ENCODE measurements at regions not wholly inside any gene's neighbourhood (a gene's known extent, or its start where the extent isn't known, plus 50 kb on each side); places are given as distances from the start of the nearest gene placed in this dataset.

DNA sequence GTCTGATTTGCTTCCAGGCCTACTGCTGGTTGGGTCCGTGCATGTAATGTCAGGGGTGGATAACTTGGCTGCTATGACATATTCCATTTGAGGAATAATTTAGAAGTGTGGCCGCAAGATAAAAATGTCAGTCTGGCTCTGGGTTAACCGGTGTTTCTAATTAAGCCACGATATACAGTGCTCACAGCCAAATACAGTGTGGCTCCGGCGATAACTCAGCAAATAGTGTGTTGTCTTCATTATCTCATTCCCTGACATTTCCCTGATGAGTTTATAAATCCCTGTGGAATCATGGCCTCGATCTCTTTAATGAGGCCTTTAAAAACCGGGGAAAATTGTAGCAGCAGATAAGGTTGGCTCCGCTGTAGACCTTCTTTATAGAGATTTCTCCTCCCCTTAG, 1125.0 kb downstream of the TYW1 start:
- TF ChIP-seq, protein P1, sequence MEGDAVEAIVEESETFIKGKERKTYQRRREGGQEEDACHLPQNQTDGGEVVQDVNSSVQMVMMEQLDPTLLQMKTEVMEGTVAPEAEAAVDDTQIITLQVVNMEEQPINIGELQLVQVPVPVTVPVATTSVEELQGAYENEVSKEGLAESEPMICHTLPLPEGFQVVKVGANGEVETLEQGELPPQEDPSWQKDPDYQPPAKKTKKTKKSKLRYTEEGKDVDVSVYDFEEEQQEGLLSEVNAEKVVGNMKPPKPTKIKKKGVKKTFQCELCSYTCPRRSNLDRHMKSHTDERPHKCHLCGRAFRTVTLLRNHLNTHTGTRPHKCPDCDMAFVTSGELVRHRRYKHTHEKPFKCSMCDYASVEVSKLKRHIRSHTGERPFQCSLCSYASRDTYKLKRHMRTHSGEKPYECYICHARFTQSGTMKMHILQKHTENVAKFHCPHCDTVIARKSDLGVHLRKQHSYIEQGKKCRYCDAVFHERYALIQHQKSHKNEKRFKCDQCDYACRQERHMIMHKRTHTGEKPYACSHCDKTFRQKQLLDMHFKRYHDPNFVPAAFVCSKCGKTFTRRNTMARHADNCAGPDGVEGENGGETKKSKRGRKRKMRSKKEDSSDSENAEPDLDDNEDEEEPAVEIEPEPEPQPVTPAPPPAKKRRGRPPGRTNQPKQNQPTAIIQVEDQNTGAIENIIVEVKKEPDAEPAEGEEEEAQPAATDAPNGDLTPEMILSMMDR (conservative IDR thresholded peaks at IDR 0.05; ENCODE audit: low read depth, low read length): no peak
- no peak for TF ChIP-seq EZH2 (IDR thresholded peaks at IDR 0.05; ENCODE audit: borderline replicate concordance, low read depth, low read length, poor library complexity, severe bottlenecking)

Measured in A673 (cell line).